HG03457 (cell line): ENCODE measurements at regions not wholly inside any gene's neighbourhood (a gene's known extent, or its start where the extent isn't known, plus 50 kb on each side); places are given as distances from the start of the nearest gene placed in this dataset.
"Not testable (repeated sequence)": the region's sequence is repeated elsewhere in the genome, so short reads cannot be mapped to it uniquely, and the experiment has no call there.

Experiments used
- ATAC-seq: cut with Tn5 transposase; IDR thresholded peaks from one replicate; pipeline ENCODE4 v1.9.1; 2021; ENCODE audit warnings: moderate number of reproducible peaks; ENCODE audit not compliant: unreplicated experiment

DNA sequence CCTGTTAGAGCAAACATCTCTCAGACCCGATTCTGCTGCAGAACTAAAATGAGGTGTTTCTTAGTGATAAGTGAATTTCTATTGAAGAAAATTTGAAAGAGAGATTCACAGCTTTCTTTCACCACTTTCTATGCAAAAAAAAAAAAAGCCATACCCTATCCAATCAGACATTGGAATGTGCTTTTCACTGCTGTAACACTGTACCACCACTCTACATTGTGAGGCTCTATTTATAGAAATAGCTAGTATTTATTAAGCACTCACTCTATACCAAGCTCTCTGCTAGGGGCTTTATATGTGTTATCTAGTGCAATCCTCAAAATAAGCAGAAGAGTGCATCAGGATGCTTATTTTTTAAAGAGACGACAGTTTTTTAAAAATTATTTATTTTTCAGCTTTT is 580.6 kb upstream of the VRK2 start:
- ATAC-seq = no peak

DNA sequence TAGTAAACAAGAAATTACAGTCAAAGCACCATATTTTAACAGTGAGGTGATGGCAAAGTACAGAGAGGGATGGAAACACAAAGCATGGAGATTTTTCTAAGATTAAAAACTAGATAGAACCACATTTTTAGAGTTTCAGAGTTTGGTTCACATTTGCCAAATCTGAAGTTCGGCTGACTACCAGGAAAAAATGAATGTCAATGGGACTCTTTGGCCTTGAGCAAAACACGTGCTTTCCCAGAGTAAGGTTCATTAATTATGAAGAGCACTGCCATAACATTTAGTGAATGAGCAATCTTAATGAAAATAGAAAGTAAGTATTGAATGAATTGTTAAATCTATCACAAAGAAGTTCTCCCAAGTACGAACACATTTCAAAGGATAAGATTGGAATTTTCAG is 571.2 kb upstream of the VRK2 start:
- no peak for ATAC-seq

DNA sequence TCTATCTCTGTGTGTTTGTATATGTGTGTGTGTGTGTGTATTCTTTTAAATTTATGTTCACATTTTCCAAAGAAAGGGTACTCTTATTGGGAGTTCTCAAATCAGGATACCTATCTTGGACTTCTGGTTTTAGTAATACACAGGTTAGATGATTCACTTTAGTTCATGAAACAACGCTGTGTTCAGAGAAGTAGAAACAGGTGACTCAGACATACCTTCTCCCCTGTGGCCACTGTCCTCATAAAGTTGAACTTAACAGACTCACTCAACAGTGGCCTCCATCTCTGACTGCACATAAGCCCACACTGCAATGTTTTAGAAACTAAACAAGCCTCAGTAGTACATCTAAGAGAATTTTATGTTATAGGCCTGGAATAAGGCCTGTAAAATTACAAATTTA is 566.6 kb upstream of the VRK2 start:
- no peak for ATAC-seq

DNA sequence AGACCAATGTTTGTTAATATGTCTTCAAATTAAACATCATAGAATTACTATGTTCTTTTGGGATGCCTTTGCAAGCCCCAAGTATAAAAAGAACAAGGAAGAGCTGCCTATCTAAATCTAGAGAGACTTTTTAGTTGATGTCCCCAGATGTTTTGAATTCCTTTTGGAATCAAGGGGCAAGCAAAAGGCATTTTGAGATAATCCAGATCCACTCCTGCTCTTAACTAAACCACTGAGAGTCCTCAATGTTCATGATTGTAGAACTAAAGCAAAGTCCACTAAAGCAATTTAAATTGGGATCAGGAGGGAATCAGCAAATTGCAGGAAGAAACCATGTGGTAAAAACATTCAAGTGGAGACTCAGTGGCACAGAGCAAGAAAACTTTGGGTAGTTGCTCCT is 558.5 kb upstream of the VRK2 start:
- ATAC-seq = no peak

DNA sequence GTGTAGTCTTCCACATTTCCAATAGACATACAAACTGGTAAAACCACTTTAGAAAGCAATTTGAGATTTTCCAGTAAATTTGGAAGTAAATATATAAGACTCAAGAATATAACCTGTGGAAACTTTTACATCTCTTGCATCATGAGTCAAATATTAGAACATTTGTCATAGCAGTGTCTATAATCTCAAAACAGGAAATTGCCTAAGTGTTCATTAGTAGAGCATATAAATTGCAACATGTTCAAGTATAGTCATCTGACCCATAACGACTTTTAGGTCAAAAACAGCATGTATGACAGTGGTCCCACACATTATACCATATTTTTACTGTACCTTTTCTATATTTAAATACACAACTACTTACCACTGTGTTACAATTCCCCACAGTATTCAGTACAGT is 555.9 kb upstream of the VRK2 start:
- ATAC-seq = no peak

DNA sequence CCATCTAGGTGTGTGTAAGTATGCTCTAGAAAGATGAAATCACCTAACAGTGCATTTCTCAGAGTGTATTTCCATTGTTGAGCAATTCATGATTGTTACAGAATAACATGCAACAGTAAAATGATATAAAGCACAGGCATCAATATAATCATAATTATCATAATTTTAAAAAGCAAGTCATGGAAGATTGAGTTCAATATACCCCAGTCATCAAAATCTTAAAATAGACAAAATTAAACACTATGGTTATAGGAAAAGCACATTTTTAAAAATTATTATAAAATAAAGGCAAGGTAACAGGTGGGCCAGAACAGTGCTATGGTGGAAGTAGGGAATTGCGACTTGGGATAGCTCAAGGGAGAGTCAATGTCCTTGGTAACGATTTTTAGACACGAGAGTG is 555.4 kb upstream of the VRK2 start:
- no peak for ATAC-seq

DNA sequence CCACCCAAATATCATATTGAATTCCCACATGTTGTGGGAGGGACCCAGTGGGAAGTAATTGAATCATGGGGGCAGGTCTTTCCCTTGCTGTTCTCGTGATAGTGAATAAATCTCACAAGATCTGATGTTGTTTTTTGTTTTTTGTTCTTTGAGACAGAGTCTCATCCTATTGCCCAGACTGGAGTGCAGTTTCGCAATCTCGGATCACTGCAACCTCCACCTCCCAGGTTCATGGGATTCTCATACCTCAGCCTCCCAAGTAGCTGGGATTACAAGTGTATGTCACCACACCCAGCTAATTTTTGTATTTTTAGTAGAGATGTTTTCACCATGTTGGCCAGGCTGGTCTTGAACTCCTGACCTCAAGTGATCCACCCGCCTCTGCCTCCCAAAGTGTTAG is 552.6 kb upstream of the VRK2 start:
- ATAC-seq = not testable (repeated sequence)

DNA sequence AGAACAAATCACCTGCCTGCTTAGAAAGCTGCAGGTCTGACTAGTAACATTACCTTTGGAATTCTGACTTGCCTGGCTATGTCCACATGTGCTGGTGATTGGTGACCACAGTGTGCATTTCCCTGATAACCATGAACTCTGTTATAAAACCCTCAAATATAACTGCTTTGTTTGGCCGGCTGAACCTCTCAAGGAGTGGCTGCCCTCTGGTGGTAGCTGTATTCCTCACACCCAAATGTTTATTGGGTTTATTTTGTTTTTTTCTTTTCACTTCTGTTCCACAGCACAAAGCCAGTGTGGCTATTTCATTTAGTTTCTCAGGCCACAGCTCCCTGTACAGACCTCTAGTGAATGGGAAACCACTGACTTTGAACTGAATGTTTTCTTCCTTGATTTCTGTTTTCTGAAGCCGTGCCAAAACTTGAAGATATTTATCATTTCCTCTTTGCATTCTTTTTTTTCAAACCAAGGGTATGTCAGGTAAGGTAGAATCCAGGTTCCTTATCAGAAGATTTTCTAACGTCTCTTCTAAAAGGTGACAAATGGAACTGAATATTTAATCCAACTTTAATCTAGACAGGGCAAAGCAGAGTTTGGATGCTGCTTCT is 549.0 kb upstream of the VRK2 start:
- ATAC-seq = peak; percentile 64

DNA sequence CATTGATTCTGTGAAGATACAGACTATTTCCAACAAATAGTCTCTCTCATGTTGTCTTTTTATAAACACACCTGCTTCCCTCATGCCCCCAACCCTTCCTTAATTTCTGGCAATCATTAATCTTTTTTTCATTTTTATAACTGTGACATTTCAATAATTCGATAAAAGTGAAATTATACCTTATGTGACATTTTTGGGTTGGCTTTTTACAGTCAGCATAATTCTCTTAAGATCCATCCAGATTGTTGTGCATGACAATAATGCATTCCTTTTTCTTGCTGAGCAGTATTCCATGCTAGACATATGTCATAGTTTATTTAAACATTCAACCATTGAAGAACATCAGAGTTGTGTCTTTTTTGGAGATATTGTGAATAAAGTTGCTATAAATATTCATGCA is 541.8 kb upstream of the VRK2 start:
- ATAC-seq = no peak

DNA sequence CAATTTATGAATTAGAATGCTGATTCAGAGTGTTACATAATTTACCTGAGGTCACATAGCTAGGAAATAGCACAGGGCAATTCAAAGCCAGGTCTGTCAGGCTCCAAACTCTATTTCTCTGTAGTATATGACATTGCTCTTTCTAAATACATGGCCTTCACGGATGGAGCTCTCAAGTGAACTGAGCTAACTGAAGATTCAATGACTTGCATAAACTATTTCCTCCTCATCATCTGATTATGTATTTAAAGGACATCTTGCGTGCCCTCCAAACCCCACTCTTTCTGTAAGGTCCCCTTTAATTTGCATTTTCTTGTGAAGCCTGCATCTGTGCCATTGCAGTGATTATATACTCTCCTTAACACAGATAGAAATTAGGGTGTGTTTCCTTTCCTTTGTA is 537.4 kb upstream of the VRK2 start:
- no peak for ATAC-seq

DNA sequence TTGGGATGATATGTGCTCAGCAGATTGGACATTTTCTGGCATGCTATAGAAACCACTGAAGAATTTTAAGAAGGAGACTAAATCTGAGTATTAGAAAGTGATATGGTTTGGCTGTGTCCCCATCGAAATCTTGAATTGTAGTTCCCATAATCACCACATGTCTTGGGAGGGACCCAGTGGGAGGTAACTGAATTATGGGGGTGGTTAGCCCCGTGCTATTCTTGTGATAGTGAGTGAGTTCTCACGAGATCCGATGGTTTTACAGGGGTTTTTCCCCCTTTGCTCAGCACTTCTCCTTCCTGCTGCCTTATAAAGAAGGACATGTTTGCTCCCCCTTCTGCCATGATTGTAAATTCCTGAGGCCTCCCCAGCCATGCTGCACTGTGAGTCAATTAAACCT is 535.9 kb upstream of the VRK2 start:
- no peak for ATAC-seq

DNA sequence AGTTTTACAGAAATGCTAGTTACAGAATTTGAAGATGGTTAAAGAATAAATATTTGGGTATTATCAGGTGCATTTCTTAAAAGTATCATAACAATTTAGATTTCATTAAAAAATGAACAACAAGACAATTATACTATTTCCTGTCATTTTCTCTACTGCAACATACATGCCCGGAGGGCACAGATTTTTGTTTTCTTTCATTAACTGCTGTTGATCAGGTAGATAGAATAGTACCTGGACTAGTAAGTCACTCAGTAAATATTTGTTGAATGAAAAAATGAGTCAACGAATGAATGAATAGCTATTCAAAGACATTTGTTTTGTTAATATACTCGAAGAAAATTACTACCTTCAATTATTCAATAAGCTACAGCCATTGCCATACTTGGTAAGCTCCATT is 531.2 kb upstream of the VRK2 start:
- ATAC-seq = no peak

DNA sequence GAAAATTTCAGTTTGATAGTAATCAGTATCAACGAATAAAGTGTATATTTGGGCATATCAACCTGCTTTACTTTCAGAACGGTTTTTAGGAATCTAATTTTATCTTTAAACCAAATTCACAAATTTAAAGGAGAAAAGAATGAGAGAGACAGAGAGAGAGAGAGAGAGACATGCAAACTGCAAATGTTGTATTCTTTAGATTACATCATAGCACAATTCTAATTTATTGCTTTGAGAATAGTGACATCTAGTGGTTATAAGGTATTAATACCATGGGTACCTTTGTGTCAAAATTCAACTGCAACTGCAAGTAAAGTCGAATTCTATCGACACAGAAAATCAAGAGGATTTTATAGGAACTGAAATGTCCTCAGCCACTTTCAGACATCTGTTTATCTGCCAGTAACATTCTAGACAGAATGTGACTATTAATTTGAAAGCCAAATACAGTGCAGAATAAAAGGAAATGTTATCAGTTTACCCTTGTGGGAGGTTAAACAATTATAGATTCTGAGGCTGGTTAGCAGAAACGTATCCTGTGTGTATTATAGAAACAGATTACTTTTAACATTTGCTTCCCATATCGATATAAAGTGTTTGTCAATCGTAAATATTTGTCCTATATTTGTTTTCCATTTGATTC is 529.8 kb upstream of the VRK2 start:
- ATAC-seq = peak; percentile 88

DNA sequence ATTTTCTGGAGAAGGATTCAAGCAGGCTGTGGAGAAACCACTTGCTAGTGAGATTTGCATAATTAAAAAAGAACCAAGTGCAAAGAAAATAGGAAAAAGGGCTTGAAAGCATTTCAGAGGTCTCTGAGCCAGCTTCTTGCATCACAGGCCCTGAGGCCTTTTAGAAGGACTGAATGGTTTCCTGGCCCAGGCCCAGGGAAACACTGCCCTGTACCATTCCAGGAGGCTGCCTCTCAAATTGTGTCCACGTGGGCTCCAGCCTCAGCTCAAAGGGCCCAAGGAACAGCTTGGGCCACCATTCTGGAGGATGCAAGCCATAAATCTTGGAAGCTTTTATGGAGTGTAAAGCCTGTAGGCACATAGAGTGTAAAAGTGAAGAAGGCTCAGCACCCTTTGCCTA is 523.3 kb upstream of the VRK2 start:
- ATAC-seq = no peak

DNA sequence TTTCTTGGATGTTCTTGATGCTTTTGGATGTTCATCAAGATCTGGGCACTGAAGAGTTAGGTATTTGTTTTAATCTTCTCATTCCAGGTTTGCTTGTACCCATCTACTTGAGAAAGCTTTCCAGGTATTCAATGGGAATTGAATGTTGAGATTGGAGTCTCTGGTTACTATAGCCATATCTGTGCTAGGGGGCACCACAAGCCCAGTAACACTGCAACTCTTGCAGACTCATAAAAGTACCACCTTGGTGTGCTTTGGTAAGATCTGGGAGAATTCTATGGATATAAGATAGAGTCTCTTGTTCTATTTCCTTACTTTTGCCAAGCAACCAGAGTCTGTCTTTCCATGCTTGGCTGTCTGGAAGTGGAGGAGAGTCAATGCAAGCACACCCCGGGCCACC is 518.9 kb upstream of the VRK2 start:
- no peak for ATAC-seq

DNA sequence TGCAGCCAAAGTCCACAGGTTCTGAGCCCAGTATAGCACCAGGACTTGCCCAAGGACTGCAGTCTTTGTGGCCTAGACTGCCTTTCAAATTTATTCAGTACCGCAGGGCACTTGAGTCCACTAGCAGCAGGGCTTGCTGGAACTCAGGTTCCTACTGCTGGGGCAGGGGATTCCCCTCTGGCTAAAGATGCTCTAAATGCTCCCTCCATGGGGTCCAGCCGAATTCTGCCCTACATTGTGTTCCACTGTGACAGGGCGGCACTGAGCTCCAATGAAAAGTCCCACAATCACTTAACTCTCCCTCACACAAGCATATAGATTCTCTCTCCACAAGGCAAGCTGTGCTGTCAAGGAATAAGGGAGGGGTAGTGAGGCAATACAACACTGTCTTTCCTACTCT is 518.1 kb upstream of the VRK2 start:
- no peak for ATAC-seq

DNA sequence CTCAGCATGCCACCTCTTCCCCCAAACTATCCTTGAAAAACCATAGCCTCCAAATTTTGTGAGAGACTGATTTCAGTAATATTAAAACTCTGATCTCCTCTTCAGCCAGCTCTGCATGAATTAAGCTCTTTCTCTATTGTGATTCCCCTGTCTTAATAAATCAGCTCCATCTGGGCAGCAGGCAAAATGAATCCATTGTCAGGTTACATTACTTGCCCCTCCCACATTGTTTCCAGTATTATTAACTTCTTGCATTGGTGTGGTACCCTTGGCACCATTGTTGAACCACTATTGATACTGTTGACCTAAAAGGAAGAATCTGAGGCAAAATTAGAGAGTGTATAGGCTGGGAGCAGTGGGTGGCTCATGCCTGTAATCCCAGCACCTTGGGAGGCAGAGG is 512.2 kb upstream of the VRK2 start:
- no peak for ATAC-seq

DNA sequence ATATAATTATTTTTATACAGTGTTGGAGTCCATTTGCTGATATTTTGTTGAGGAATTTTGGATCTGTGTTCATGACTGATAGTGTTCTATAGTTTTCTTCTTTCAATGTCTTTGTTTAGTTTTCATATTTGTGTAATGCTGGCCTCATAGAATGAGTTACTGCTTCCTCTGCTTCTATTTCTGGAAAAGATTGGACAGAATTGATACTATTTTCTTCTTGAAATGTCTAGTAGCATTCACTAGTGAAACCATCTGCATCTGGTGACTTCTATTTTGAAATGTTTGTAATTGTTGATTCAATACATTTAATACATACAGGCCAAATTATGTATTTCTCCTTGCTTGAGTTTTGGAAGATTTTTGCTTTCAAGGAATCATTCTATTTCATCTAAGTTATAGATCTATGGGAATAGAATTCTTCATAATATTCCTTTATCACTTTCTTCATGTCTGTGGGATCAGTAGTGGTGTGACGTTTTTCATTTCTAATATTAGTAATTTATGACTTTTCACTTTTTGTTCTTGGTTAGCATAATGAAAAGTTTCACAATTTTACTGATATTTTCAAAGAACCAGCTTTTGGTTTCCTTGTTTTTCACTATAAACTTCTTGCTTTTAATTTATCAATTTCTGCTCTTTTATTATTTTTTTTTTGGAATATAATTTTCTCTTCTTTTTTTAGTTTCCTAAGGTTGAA is 509.9 kb upstream of the VRK2 start:
- no peak for ATAC-seq

DNA sequence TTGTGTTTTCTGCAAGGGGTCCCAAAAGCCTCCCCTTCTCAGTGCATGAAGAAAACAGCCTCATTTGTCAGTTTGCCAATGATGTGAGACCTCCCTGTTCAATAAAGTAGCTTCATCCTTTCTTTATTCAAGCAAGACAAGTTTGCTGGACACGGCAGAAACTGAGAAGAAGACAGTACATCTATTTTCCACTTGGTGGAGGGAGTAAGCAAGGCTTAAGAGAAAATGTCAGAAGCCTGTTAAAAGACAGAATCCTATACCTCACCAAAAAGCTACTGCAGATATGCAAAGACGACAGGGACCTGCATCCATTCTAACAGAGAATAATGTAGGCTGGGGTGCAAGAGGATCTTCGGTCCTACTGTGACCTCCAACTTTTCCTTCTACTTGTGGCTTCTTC is 506.8 kb upstream of the VRK2 start:
- no peak for ATAC-seq

DNA sequence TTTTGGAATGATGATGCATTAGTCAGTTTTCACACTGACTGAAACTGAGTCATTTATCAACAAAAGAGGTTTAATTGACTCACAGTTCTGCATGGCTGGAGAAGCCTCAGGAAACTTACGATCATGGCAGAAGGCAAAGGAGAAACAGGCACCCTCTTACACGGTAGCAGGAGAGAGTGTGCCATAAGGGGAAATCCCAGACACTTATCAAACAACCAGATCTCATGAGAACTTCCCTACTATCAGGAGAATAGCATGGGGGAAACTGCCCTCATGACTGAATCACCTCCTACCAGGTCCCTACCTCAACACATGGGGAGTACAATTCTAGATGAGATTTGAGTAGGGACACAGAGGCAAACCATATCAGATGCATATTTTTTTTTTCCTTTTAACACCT is 504.5 kb upstream of the VRK2 start:
- no peak for ATAC-seq

DNA sequence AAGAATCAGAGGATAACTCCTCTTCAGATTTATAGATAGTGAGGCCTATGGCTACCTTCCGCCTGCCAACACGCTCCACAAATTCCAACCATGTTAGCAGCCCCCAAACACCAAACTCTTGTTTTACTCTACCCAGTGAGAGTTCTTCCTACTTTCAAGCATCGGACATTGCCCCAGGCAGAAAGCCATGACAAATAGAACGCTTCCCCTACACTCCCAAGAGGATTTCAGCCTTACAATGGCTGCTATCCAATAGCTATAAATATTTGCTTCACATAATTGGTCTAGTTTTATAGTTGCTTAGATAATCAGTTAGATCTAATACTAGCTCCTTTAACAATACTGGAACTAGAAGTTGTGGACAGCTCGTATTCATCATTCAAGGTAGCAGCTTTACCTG is 503.4 kb upstream of the VRK2 start:
- no peak for ATAC-seq

DNA sequence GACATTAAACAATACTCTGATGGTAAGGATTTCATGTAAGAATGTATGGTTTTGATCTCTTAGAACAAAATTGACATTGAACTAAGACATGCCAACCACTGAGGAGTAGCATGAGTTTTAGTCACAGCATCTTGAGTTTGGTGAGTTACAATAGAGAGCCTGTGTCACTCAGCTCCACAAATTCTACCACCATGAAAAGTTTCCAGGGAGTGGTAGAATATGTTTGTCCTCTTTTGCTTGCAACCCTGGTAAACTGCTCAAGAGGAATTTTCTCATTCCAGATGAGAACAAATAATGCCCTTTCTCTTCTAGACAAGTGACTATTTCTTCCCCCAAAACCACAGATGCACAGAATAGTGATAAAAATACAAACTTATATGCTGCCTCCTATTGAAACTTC is 502.0 kb upstream of the VRK2 start:
- ATAC-seq = no peak

DNA sequence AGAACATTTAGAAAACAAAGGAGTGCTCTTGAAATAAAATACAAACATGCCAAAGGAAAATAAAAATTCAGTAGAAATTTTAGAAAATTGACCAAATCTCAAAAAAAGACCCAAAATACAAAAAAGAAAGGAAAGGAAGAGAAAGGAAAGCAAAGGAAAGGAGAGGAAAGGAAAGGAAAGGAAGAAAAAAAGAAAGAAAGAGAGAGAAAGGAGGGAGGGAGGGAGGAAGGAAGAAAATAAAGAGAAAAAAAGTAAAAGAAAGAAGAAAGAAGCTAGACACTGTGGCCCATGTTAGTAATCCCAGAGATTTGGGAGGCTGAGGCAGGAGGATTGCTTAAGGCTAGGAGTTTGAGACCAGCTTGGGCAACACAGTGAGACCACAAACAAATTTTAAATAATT is 500.1 kb upstream of the VRK2 start:
- ATAC-seq = no peak
